ENCODE measurements at regions not wholly inside any gene's neighbourhood (a gene's known extent, or its start where the extent isn't known, plus 50 kb on each side); places are given as distances from the start of the nearest gene placed in this dataset.
"Not testable (repeated sequence)": the region's sequence is repeated elsewhere in the genome, so short reads cannot be mapped to it uniquely, and the experiment has no call there.

DNA sequence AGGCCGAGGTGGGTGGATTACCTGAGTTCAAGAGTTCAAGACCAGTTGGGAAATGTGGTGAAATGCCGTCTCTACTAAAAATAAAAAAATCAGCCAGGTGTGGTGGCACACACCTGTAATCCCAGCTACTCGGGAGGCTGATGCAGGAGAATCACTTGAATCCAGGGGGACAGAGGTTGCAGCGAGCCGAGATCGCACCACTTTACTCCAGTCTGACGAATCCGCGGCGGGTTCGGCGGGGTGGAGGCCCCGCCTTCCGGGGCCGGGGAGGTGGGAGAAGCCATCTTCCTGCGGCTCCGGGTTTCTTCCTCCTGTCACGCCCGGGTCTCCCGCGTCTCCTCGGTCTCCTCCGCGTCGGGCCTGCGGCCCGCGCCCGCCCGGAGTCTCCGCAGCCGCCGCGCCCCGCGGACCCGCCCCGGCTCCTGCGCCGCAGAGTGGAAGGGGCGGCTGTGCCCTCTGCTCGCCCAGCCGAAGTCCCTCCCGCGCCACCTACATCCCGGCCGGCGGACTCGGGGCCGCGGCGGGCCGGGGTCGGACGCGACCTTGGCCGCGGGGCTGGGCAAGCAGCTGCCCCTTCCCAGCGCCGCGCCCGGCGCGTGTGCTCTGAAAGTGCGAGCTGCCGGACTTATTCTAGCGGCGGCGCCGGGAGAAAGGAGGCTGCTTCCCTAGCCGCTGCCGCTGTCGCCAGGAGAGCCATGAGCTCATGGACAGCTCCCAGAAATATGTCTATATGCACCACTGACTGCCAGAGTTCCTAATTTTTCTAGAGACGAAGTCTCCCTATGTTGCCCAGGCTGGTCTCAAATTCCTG, 97.2 kb downstream of the LAT start:
- TF ChIP-seq, protein P1, sequence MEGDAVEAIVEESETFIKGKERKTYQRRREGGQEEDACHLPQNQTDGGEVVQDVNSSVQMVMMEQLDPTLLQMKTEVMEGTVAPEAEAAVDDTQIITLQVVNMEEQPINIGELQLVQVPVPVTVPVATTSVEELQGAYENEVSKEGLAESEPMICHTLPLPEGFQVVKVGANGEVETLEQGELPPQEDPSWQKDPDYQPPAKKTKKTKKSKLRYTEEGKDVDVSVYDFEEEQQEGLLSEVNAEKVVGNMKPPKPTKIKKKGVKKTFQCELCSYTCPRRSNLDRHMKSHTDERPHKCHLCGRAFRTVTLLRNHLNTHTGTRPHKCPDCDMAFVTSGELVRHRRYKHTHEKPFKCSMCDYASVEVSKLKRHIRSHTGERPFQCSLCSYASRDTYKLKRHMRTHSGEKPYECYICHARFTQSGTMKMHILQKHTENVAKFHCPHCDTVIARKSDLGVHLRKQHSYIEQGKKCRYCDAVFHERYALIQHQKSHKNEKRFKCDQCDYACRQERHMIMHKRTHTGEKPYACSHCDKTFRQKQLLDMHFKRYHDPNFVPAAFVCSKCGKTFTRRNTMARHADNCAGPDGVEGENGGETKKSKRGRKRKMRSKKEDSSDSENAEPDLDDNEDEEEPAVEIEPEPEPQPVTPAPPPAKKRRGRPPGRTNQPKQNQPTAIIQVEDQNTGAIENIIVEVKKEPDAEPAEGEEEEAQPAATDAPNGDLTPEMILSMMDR (IDR thresholded peaks at IDR 0.05), result not testable (repeated sequence)
- TF ChIP-seq POLR2A (IDR thresholded peaks at IDR 0.05), result not testable (repeated sequence)
